ENCODE measurements at regions not wholly inside any gene's neighbourhood (a gene's known extent, or its start where the extent isn't known, plus 50 kb on each side); places are given as distances from the start of the nearest gene placed in this dataset.

DNA sequence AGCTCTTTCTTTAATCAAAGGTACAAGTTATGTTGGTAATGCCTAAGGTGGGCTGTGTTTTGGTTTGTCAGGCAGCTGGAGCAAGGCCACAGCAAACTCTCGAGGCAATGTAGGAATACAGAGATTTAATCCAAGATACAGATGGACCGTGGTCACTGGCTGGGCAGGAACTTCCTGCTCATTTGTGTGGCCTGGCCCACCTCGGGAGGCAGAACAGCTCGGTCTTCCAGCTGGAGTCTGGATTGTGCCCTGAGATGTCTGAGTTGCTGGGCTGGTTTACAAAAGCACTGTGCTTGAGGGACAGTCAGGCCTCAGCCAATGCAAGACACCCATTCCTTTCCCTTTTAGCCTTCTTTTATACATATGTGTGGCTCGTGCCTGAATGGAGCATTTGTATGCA is 506.1 kb upstream of the SALL3 start:
- Histone ChIP-seq H2AFZ (ENCODE audit: low read length) (no peak overlapping the region), H3K4me2 (ENCODE audit: low read depth, low read length) (no peak overlapping the region), H3K4me3 (replicated peaks in 1 of 3; ENCODE audit: insufficient read depth in 1 of 3, low read depth in 2 of 3, low read length in 3 of 3) (no peak overlapping the region), H3K9me3 (ENCODE audit: low read length) (no peaks in the 10 kb centered on the region), H3K4me1 (ENCODE audit: insufficient read depth, low read length) (no peaks in the 10 kb centered on the region), H3K27ac (ENCODE audit: extremely low read length, insufficient read depth, low read length) (no peak overlapping the region), H3K36me3 (replicated peaks in 1 of 2; ENCODE audit: control insufficient read depth in 1 of 2, insufficient read depth in 2 of 2, low read length in 2 of 2) (no peaks in the 10 kb centered on the region), H3K79me2 (ENCODE audit: insufficient read depth, low read length) (no peaks in the 10 kb centered on the region), H4K20me1 (ENCODE audit: insufficient read depth, low read length) (no peaks in the 10 kb centered on the region), H3K9ac (ENCODE audit: insufficient read depth, low read depth, low read length) (no peak overlapping the region), H3K27me3 (ENCODE audit: control insufficient read depth in 1 of 2, insufficient read depth in 2 of 2, low read length in 2 of 2) (no peaks in the 10 kb centered on the region)
- 0% methylated on average over 2 of the region's 5 CpGs for WGBS (ENCODE audit: low lambda C conversion rate)
- ChIA-PET POLR2A (no interaction called here), CTCF (ENCODE audit: low intra/inter-chr PET ratio, low total read pairs) (no interaction called here)
- ATAC-seq (no peak), DNase-seq (ENCODE audit: low spot score) (no peak), FAIRE-seq (no peak)
- BruUV-seq (replicated peaks), result no TSS peak
- in situ Hi-C loops (cut with HindIII; ENCODE audit: extremely low pct_ligation_motif_present, low pct_unique_long_range_greater_than_20kb), result no loop called here
- TF ChIP-seq ZNF224 (CRISPR knock-in tag; IDR thresholded peaks at IDR 0.05) (no peak), CAMTA2 (CRISPR knock-in tag; IDR thresholded peaks at IDR 0.05; ENCODE audit: borderline replicate concordance) (no peak), ZNF543 (CRISPR knock-in tag; IDR thresholded peaks at IDR 0.05) (no peak), HOXD1 (CRISPR knock-in tag; IDR thresholded peaks at IDR 0.05) (no peak), NFKB2 (CRISPR knock-in tag; IDR thresholded peaks at IDR 0.05; ENCODE audit: borderline replicate concordance) (no peak), SP1 (IDR thresholded peaks at IDR 0.05) (no peak), SP1 (CRISPR knock-in tag; IDR thresholded peaks at IDR 0.05) (no peak)
- TF ChIP-seq, protein P1, sequence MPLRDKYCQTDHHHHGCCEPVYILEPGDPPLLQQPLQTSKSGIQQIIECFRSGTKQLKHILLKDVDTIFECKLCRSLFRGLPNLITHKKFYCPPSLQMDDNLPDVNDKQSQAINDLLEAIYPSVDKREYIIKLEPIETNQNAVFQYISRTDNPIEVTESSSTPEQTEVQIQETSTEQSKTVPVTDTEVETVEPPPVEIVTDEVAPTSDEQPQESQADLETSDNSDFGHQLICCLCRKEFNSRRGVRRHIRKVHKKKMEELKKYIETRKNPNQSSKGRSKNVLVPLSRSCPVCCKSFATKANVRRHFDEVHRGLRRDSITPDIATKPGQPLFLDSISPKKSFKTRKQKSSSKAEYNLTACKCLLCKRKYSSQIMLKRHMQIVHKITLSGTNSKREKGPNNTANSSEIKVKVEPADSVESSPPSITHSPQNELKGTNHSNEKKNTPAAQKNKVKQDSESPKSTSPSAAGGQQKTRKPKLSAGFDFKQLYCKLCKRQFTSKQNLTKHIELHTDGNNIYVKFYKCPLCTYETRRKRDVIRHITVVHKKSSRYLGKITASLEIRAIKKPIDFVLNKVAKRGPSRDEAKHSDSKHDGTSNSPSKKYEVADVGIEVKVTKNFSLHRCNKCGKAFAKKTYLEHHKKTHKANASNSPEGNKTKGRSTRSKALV (CRISPR knock-in tag; IDR thresholded peaks at IDR 0.05), result no peak
- TF ChIP-seq, protein P2, sequence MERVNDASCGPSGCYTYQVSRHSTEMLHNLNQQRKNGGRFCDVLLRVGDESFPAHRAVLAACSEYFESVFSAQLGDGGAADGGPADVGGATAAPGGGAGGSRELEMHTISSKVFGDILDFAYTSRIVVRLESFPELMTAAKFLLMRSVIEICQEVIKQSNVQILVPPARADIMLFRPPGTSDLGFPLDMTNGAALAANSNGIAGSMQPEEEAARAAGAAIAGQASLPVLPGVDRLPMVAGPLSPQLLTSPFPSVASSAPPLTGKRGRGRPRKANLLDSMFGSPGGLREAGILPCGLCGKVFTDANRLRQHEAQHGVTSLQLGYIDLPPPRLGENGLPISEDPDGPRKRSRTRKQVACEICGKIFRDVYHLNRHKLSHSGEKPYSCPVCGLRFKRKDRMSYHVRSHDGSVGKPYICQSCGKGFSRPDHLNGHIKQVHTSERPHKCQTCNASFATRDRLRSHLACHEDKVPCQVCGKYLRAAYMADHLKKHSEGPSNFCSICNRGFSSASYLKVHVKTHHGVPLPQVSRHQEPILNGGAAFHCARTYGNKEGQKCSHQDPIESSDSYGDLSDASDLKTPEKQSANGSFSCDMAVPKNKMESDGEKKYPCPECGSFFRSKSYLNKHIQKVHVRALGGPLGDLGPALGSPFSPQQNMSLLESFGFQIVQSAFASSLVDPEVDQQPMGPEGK (CRISPR knock-in tag; IDR thresholded peaks at IDR 0.05), result no peak
- intact Hi-C loops (cut with micrococcal nuclease; ENCODE audit: unreplicated experiment), result no loop called here

Data from HepG2 (cell line).